ENCODE measurements at regions not wholly inside any gene's neighbourhood (a gene's known extent, or its start where the extent isn't known, plus 50 kb on each side); places are given as distances from the start of the nearest gene placed in this dataset.
"Not testable (repeated sequence)": the region's sequence is repeated elsewhere in the genome, so short reads cannot be mapped to it uniquely, and the experiment has no call there.

GRCh38 chr15:31217566-31218270 lies 108.9 kb upstream of the KLF13 start:
- no peak for DNase-seq (ENCODE audit: low spot score)

GRCh38 chr15:31219221-31219620 lies 107.4 kb upstream of the KLF13 start:
- no peak for DNase-seq (ENCODE audit: low spot score)

GRCh38 chr15:31221936-31222515 lies 104.6 kb upstream of the KLF13 start:
- DNase-seq (ENCODE audit: low spot score): no peak

GRCh38 chr15:31222773-31223341 lies 103.8 kb upstream of the KLF13 start:
- no peak for DNase-seq (ENCODE audit: low spot score)

- DNase-seq (ENCODE audit: low spot score): no peak
Measured at GRCh38 chr15:31223478-31224350, 102.9 kb upstream of the KLF13 start.

- not testable (repeated sequence) for DNase-seq (ENCODE audit: low spot score)
Measured at GRCh38 chr15:31224661-31225060, 102.0 kb upstream of the KLF13 start.

- DNase-seq (ENCODE audit: low spot score): no peak
Measured at GRCh38 chr15:31225356-31225955, 101.2 kb upstream of the KLF13 start.

GRCh38 chr15:31226021-31226420 lies 100.6 kb upstream of the KLF13 start:
- DNase-seq (ENCODE audit: low spot score): no peak

- DNase-seq (ENCODE audit: low spot score): no peak
Measured at GRCh38 chr15:31227235-31227634, 99.4 kb upstream of the KLF13 start.

GRCh38 chr15:31228011-31228484 lies 98.6 kb upstream of the KLF13 start:
- DNase-seq (ENCODE audit: low spot score): no peak

- peak; percentile 52 for DNase-seq (ENCODE audit: low spot score)
Measured at GRCh38 chr15:31228980-31229826, 97.4 kb upstream of the KLF13 start.

- DNase-seq (ENCODE audit: low spot score): no peak
Measured at GRCh38 chr15:31230630-31231485, 95.8 kb upstream of the KLF13 start.

GRCh38 chr15:31234815-31235214 lies 91.8 kb upstream of the KLF13 start:
- no peak for DNase-seq (ENCODE audit: low spot score)

GRCh38 chr15:31235311-31236183 lies 91.1 kb upstream of the KLF13 start:
- peak; percentile 25 for DNase-seq (ENCODE audit: low spot score)

- peak; percentile 60 for DNase-seq (ENCODE audit: low spot score)
Measured at GRCh38 chr15:31236184-31237042, 90.2 kb upstream of the KLF13 start.

GRCh38 chr15:31237043-31237324 lies 89.7 kb upstream of the KLF13 start:
- no peak for DNase-seq (ENCODE audit: low spot score)

GRCh38 chr15:31238906-31239305 lies 87.7 kb upstream of the KLF13 start:
- DNase-seq (ENCODE audit: low spot score): no peak

- DNase-seq (ENCODE audit: low spot score): no peak
Measured at GRCh38 chr15:31239409-31239808, 87.2 kb upstream of the KLF13 start.
